GM23338 (cell line): ENCODE measurements at regions not wholly inside any gene's neighbourhood (a gene's known extent, or its start where the extent isn't known, plus 50 kb on each side); places are given as distances from the start of the nearest gene placed in this dataset.

ENCODE experiments used
- ATAC-seq: fragments of 200-7000 bp; cut with Tn5 transposase; 3 replicates; pipeline ENCODE4 v1.9.1; 2020
- DNase-seq: peaks from one replicate; pipeline ENCODE4 v3.0.0-alpha.2; 2015; ENCODE audit warnings: low spot score
- H2AFZ ChIP-seq: fragments of 200-600 bp; sonication (generic); 2 replicates; pipeline ENCODE4 v1.8.0; 2016; ENCODE audit warnings: antibody characterized with exemption, mild to moderate bottlenecking, moderate library complexity
- H3F3A ChIP-seq: fragments of 200-600 bp; sonication (generic); replicated peaks from 2 replicates; pipeline ENCODE4 v1.8.0; 2017; ENCODE audit warnings: antibody characterized with exemption, mixed run types, low read depth
- H3K27ac ChIP-seq: fragments of 200-600 bp; sonication (generic); 2 replicates; pipeline ENCODE4 v1.6.1; 2016; ENCODE audit warnings: low read depth
- H3K27me3 ChIP-seq: fragments of 200-600 bp; sonication (generic); 2 replicates; pipeline ENCODE4 v1.8.0; 2016; ENCODE audit warnings: mild to moderate bottlenecking, mixed run types, moderate library complexity; ENCODE audit not compliant: insufficient read depth
- H3K36me3 ChIP-seq: fragments of 200-600 bp; sonication (generic); 2 replicates; pipeline ENCODE4 v1.8.0; 2016; ENCODE audit warnings: mild to moderate bottlenecking; ENCODE audit not compliant: insufficient read depth
- H3K4me1 ChIP-seq: fragments of 200-600 bp; sonication (generic); 2 replicates; pipeline ENCODE4 v1.8.0; 2016; ENCODE audit warnings: mild to moderate bottlenecking, moderate library complexity; ENCODE audit not compliant: insufficient read depth
- H3K4me2 ChIP-seq: fragments of 200-600 bp; sonication (generic); 2 replicates; pipeline ENCODE4 v1.7.1; 2017; ENCODE audit warnings: mixed run types
- H3K4me3 ChIP-seq: fragments of 200-600 bp; sonication (generic); 2 replicates; pipeline ENCODE4 v1.6.1; 2016; ENCODE audit warnings: mixed run types
- H3K79me2 ChIP-seq: fragments of 200-600 bp; sonication (generic); replicated peaks from 2 replicates; pipeline ENCODE4 v1.8.0; 2017; ENCODE audit warnings: mild to moderate bottlenecking; ENCODE audit not compliant: insufficient read depth
- H3K9me2 ChIP-seq: fragments of 200-600 bp; sonication (generic); 2 replicates; pipeline ENCODE4 v1.8.0; 2017; ENCODE audit not compliant: insufficient read depth
- H4K20me1 ChIP-seq: fragments of 200-600 bp; sonication (generic); replicated peaks from 2 replicates; pipeline ENCODE4 v1.8.0; 2017; ENCODE audit warnings: mild to moderate bottlenecking; ENCODE audit not compliant: insufficient read depth
- H3K27ac Mint-ChIP-seq: 2 replicates; pipeline ENCODE4 v1.8.0; 2020; ENCODE audit warnings: inconsistent platforms, mild to moderate bottlenecking, moderate library complexity, mixed read lengths
- H3K27me3 Mint-ChIP-seq: 3 replicates; pipeline ENCODE4 v1.8.0; 2022; ENCODE audit warnings: low read depth, mild to moderate bottlenecking, moderate library complexity, mixed read lengths, inconsistent platforms; ENCODE audit not compliant: insufficient read depth, poor library complexity
- H3K36me3 Mint-ChIP-seq: 3 replicates; pipeline ENCODE4 v1.8.0; 2021; ENCODE audit warnings: low read depth, mild to moderate bottlenecking, inconsistent platforms, moderate library complexity, mixed read lengths
- H3K4me1 Mint-ChIP-seq: 3 replicates; pipeline ENCODE4 v1.8.0; 2020; ENCODE audit warnings: mild to moderate bottlenecking, inconsistent platforms, mixed read lengths
- H3K4me3 Mint-ChIP-seq: 3 replicates; pipeline ENCODE4 v1.8.0; 2021; ENCODE audit warnings: moderate library complexity, mild to moderate bottlenecking, inconsistent platforms, mixed read lengths
- H3K9me3 Mint-ChIP-seq: 3 replicates; pipeline ENCODE4 v1.8.0; 2020; ENCODE audit warnings: moderate library complexity, mild to moderate bottlenecking, inconsistent platforms, mixed read lengths
- CREB1 ChIP-seq: fragments of 250-450 bp; sonication (Bioruptor Pico); IDR thresholded peaks from 2 replicates; pipeline ENCODE4 v1.5.0; 2020; ENCODE audit warnings: low read depth, mild to moderate bottlenecking, moderate library complexity
- CTCF ChIP-seq, 2 experiments: fragments of 200-600 bp in 1 of 2; sonication (generic) in 1 of 2; conservative IDR thresholded peaks; 2 replicates each; pipeline versions ENCODE4 v1.5.1 to v1.6.1; 2016 to 2017; ENCODE audit warnings: antibody characterized with exemption in 2 of 2, low read depth in 2 of 2, mild to moderate bottlenecking in 2 of 2, moderate library complexity in 1 of 2
- EZH2phosphoT487 ChIP-seq: fragments of 200-600 bp; sonication (generic); IDR thresholded peaks from one replicate; pipeline ENCODE4 v1.8.1; 2018; ENCODE audit warnings: antibody characterized with exemption; ENCODE audit not compliant: unreplicated experiment
- JUNB ChIP-seq: IDR thresholded peaks from one replicate; pipeline ENCODE4 v1.6.1; 2016; ENCODE audit warnings: antibody characterized with exemption; ENCODE audit not compliant: unreplicated experiment
- NANOG ChIP-seq: IDR thresholded peaks from 2 replicates; pipeline ENCODE4 v1.6.1; 2016; ENCODE audit warnings: antibody characterized with exemption, borderline replicate concordance
- POLR2AphosphoS5 ChIP-seq: IDR thresholded peaks from 2 replicates; pipeline ENCODE4 v1.6.1; 2016; ENCODE audit warnings: antibody characterized with exemption, low read depth
- REST ChIP-seq: IDR thresholded peaks from one replicate; pipeline ENCODE4 v1.6.1; 2018; ENCODE audit warnings: antibody characterized with exemption; ENCODE audit not compliant: unreplicated experiment
- ZNF331 ChIP-seq: fragments of 250-450 bp; sonication (Bioruptor Pico); IDR thresholded peaks from 2 replicates; pipeline ENCODE4 v1.5.0; 2020; ENCODE audit warnings: low read depth, mild to moderate bottlenecking, moderate library complexity
- TF ChIP-seq, protein P1 (sequence below): fragments of 250-450 bp; sonication (Bioruptor Pico); IDR thresholded peaks from 2 replicates; pipeline ENCODE4 v1.5.0; 2020; ENCODE audit warnings: mild to moderate bottlenecking, moderate library complexity

GRCh38 chr15:55126111-55126510, 70.6 kb downstream of the RSL24D1 start:
- Histone ChIP-seq H3K9me2 (no peaks in the 10 kb centered on the region), H3K4me1 (no peaks in the 10 kb centered on the region), H3K79me2 (no peaks in the 10 kb centered on the region), H3K4me3 (no peak overlapping the region), H3K27me3 (no peaks in the 10 kb centered on the region), H4K20me1 (no peaks in the 10 kb centered on the region), H2AFZ (no peak overlapping the region), H3K36me3 (no peaks in the 10 kb centered on the region; the same call in 1 of the 2 replicates), H3K4me2 (no peak overlapping the region), H3K27ac (no peak overlapping the region), H3F3A (no peaks in the 10 kb centered on the region)
- Mint-ChIP-seq H3K9me3 (peaks cover 38% of the 10 kb centered on the region), H3K4me1 (no peaks in the 10 kb centered on the region), H3K4me3 (no peak overlapping the region), H3K27me3 (no peaks in the 10 kb centered on the region), H3K27ac (no peak overlapping the region), H3K36me3 (peaks cover 2% of the 10 kb centered on the region; the same call in 1 of the 3 replicates)
- TF ChIP-seq EZH2phosphoT487 (no peak), POLR2AphosphoS5 (no peak), REST (no peak), ZNF331 (CRISPR knock-in tag) (no peak), JUNB (no peak), CREB1 (CRISPR knock-in tag) (no peak)
- no peak for ATAC-seq
- DNase-seq = no peak

DNA sequence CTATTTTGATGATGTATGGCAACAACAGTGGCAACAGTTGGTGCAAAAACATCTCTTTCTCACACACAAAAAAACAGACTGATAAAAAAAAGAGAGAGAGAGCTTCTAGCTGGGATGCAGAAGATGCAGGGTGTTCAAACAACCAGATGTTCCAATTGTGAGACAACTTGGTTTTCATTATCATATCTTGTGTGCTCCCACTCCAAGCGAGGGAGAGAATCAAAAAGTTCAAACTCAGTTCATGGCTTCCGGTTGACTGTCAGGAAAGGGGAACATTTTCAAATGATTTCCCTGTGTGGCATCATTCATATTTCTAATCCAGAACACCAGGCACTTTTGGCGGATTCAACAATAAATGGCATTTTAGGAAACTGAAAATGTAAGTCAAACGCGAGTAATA, 72.1 kb downstream of the RSL24D1 start:
- Histone ChIP-seq H3K4me3 (no peak overlapping the region), H3K4me2 (no peak overlapping the region), H3K4me1 (no peaks in the 10 kb centered on the region), H3K79me2 (no peaks in the 10 kb centered on the region), H4K20me1 (no peaks in the 10 kb centered on the region), H3K9me2 (no peaks in the 10 kb centered on the region), H2AFZ (no peak overlapping the region), H3K27ac (no peak overlapping the region), H3K27me3 (no peaks in the 10 kb centered on the region), H3F3A (no peaks in the 10 kb centered on the region), H3K36me3 (no peaks in the 10 kb centered on the region; the same call in 1 of the 2 replicates)
- ATAC-seq (no peak), DNase-seq (no peak)
- Mint-ChIP-seq H3K27ac (no peak overlapping the region), H3K4me3 (no peak overlapping the region), H3K27me3 (no peaks in the 10 kb centered on the region), H3K9me3 (peaks cover 33% of the 10 kb centered on the region), H3K36me3 (peaks cover 2% of the 10 kb centered on the region; the same call in 1 of the 3 replicates), H3K4me1 (no peaks in the 10 kb centered on the region)
- TF ChIP-seq, protein P1, sequence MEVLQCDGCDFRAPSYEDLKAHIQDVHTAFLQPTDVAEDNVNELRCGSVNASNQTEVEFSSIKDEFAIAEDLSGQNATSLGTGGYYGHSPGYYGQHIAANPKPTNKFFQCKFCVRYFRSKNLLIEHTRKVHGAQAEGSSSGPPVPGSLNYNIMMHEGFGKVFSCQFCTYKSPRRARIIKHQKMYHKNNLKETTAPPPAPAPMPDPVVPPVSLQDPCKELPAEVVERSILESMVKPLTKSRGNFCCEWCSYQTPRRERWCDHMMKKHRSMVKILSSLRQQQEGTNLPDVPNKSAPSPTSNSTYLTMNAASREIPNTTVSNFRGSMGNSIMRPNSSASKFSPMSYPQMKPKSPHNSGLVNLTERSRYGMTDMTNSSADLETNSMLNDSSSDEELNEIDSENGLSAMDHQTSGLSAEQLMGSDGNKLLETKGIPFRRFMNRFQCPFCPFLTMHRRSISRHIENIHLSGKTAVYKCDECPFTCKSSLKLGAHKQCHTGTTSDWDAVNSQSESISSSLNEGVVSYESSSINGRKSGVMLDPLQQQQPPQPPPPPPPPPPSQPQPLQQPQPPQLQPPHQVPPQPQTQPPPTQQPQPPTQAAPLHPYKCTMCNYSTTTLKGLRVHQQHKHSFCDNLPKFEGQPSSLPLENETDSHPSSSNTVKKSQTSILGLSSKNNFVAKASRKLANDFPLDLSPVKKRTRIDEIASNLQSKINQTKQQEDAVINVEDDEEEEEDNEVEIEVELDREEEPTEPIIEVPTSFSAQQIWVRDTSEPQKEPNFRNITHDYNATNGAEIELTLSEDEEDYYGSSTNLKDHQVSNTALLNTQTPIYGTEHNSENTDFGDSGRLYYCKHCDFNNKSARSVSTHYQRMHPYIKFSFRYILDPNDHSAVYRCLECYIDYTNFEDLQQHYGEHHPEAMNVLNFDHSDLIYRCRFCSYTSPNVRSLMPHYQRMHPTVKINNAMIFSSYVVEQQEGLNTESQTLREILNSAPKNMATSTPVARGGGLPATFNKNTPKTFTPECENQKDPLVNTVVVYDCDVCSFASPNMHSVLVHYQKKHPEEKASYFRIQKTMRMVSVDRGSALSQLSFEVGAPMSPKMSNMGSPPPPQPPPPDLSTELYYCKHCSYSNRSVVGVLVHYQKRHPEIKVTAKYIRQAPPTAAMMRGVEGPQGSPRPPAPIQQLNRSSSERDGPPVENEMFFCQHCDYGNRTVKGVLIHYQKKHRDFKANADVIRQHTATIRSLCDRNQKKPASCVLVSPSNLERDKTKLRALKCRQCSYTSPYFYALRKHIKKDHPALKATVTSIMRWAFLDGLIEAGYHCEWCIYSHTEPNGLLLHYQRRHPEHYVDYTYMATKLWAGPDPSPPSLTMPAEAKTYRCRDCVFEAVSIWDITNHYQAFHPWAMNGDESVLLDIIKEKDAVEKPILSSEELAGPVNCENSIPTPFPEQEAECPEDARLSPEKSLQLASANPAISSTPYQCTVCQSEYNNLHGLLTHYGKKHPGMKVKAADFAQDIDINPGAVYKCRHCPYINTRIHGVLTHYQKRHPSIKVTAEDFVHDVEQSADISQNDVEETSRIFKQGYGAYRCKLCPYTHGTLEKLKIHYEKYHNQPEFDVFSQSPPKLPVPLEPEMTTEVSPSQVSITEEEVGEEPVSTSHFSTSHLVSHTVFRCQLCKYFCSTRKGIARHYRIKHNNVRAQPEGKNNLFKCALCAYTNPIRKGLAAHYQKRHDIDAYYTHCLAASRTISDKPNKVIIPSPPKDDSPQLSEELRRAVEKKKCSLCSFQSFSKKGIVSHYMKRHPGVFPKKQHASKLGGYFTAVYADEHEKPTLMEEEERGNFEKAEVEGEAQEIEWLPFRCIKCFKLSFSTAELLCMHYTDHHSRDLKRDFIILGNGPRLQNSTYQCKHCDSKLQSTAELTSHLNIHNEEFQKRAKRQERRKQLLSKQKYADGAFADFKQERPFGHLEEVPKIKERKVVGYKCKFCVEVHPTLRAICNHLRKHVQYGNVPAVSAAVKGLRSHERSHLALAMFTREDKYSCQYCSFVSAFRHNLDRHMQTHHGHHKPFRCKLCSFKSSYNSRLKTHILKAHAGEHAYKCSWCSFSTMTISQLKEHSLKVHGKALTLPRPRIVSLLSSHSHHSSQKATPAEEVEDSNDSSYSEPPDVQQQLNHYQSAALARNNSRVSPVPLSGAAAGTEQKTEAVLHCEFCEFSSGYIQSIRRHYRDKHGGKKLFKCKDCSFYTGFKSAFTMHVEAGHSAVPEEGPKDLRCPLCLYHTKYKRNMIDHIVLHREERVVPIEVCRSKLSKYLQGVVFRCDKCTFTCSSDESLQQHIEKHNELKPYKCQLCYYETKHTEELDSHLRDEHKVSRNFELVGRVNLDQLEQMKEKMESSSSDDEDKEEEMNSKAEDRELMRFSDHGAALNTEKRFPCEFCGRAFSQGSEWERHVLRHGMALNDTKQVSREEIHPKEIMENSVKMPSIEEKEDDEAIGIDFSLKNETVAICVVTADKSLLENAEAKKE (CRISPR knock-in tag) = no peak
- TF ChIP-seq NANOG = no peak
- no peak for TF ChIP-seq CTCF (conservative IDR thresholded peaks at IDR 0.05; ENCODE audit: low read depth in 2 of 2)
